CD1c-positive myeloid dendritic cell (primary cell): ENCODE measurements at regions not wholly inside any gene's neighbourhood (a gene's known extent, or its start where the extent isn't known, plus 50 kb on each side); places are given as distances from the start of the nearest gene placed in this dataset.
"Not testable (repeated sequence)": the region's sequence is repeated elsewhere in the genome, so short reads cannot be mapped to it uniquely, and the experiment has no call there.

Experiments
- DNase-seq: peaks from one replicate; pipeline ENCODE4 v3.0.0-alpha.2; 2016; ENCODE audit errors: extremely low spot score

- DNase-seq = no peak
Measured at GRCh38 chr21:28590026-28590425, 402.7 kb downstream of the LTN1 start.

- no peak for DNase-seq
Measured at GRCh38 chr21:28588997-28589396, 403.7 kb downstream of the LTN1 start.

- DNase-seq = no peak
Measured at GRCh38 chr21:28587748-28588147, 404.9 kb downstream of the LTN1 start.

- no peak for DNase-seq
Measured at GRCh38 chr21:28581976-28582375, 410.7 kb downstream of the LTN1 start.

GRCh38 chr21:28581311-28581731, 411.4 kb downstream of the LTN1 start:
- not testable (repeated sequence) for DNase-seq

- no peak for DNase-seq
Measured at GRCh38 chr21:28580585-28580984, 412.1 kb downstream of the LTN1 start.

GRCh38 chr21:28579986-28580550, 412.6 kb downstream of the LTN1 start:
- DNase-seq = no peak

GRCh38 chr21:28568692-28569091, 424.0 kb downstream of the LTN1 start:
- DNase-seq = no peak

- DNase-seq = not testable (repeated sequence)
Measured at GRCh38 chr21:28563933-28564332, 428.7 kb downstream of the LTN1 start.

- no peak for DNase-seq
Measured at GRCh38 chr21:28561772-28562171, 430.9 kb downstream of the LTN1 start.

- DNase-seq = no peak
Measured at GRCh38 chr21:28554660-28555475, 437.8 kb downstream of the LTN1 start.

GRCh38 chr21:28550057-28550825, 442.4 kb downstream of the LTN1 start:
- no peak for DNase-seq

- no peak for DNase-seq
Measured at GRCh38 chr21:28548291-28548690, 444.4 kb downstream of the LTN1 start.

GRCh38 chr21:28547766-28548165, 444.9 kb downstream of the LTN1 start:
- no peak for DNase-seq

- no peak for DNase-seq
Measured at GRCh38 chr21:28543975-28544374, 448.7 kb downstream of the LTN1 start.

GRCh38 chr21:28541371-28542112, 451.1 kb downstream of the LTN1 start:
- DNase-seq = no peak

GRCh38 chr21:28540514-28540913, 452.2 kb downstream of the LTN1 start:
- DNase-seq = no peak

GRCh38 chr21:28539623-28539988, 453.1 kb downstream of the LTN1 start:
- no peak for DNase-seq

- DNase-seq = no peak
Measured at GRCh38 chr21:28538987-28539622, 453.6 kb downstream of the LTN1 start.

- DNase-seq = no peak
Measured at GRCh38 chr21:28537371-28538079, 455.2 kb downstream of the LTN1 start.

- DNase-seq = no peak
Measured at GRCh38 chr21:28532446-28532845, 460.2 kb downstream of the LTN1 start.
